ENCODE measurements at regions not wholly inside any gene's neighbourhood (a gene's known extent, or its start where the extent isn't known, plus 50 kb on each side); places are given as distances from the start of the nearest gene placed in this dataset.

GRCh38 chr13:72253754-72254153, 386.8 kb upstream of the DACH1 start:
- no peaks in the 10 kb centered on the region for H3K4me1 ChIP-seq (replicated peaks in 1 of 2)
- no peak overlapping the region for H3K4me3 ChIP-seq
- no peak for DNase-seq
- WGBS, 4 donors, result 86 to 94% (median 92%) methylated on average over 4 of the region's 4 CpGs
- no peaks in the 10 kb centered on the region for H3K27me3 ChIP-seq
- H3K36me3 ChIP-seq (replicated peaks in 1 of 2), result no peaks in the 10 kb centered on the region
- H3K9me3 ChIP-seq (replicated peaks in 1 of 3), result no peaks in the 10 kb centered on the region
- intact Hi-C loops (cut with DNase I), result no loop called here
- TF ChIP-seq POLR2A (IDR thresholded peaks at IDR 0.05) (no peak), CTCF (IDR thresholded peaks at IDR 0.05) (no peak)
- H3K27ac ChIP-seq, result no peak overlapping the region

GRCh38 chr13:72246396-72246795, 379.4 kb upstream of the DACH1 start:
- no peaks in the 10 kb centered on the region for H3K27me3 ChIP-seq
- TF ChIP-seq POLR2A (IDR thresholded peaks at IDR 0.05), result no peak
- no peak overlapping the region for H3K27ac ChIP-seq
- no peak for DNase-seq
- H3K36me3 ChIP-seq (replicated peaks in 1 of 2), result no peaks in the 10 kb centered on the region
- H3K4me1 ChIP-seq (replicated peaks in 1 of 2), result no peaks in the 10 kb centered on the region
- H3K4me3 ChIP-seq, result no peak overlapping the region
- no peaks in the 10 kb centered on the region for H3K9me3 ChIP-seq (replicated peaks in 1 of 3)
- intact Hi-C loops (cut with DNase I), result no loop called here

- Histone ChIP-seq H3K27me3 (no peaks in the 10 kb centered on the region), H3K4me3 (no peak overlapping the region), H3K4me1 (replicated peaks in 1 of 2) (no peaks in the 10 kb centered on the region), H3K9me3 (replicated peaks in 1 of 3) (no peaks in the 10 kb centered on the region), H3K27ac (no peak overlapping the region), H3K36me3 (replicated peaks in 1 of 2) (no peaks in the 10 kb centered on the region)
- WGBS, 4 donors, result 65 to 80% (median 77%) methylated on average over 3 of the region's 3 CpGs
- DNase-seq, result no peak
- intact Hi-C loops (cut with DNase I), result no loop called here
- no peak for TF ChIP-seq CTCF (IDR thresholded peaks at IDR 0.05)
Measured at GRCh38 chr13:72244788-72245187, 377.8 kb upstream of the DACH1 start.

GRCh38 chr13:72230131-72230530, 363.1 kb upstream of the DACH1 start:
- no peaks in the 10 kb centered on the region for H3K36me3 ChIP-seq (replicated peaks in 1 of 2)
- no peak overlapping the region for H3K27ac ChIP-seq
- TF ChIP-seq POLR2A (IDR thresholded peaks at IDR 0.05) (no peak), CTCF (IDR thresholded peaks at IDR 0.05) (no peak)
- intact Hi-C loops (cut with DNase I), result no loop called here
- no peak overlapping the region for H3K4me3 ChIP-seq
- H3K4me1 ChIP-seq (replicated peaks in 1 of 2), result no peaks in the 10 kb centered on the region
- WGBS, 4 donors, result 70 to 91% (median 82%) methylated on average over 3 of the region's 3 CpGs
- no peak for DNase-seq
- no peaks in the 10 kb centered on the region for H3K9me3 ChIP-seq (replicated peaks in 1 of 3)
- H3K27me3 ChIP-seq, result no peaks in the 10 kb centered on the region

GRCh38 chr13:72229067-72229466, 362.1 kb upstream of the DACH1 start:
- intact Hi-C loops (cut with DNase I), result no loop called here
- no peak for DNase-seq
- no peaks in the 10 kb centered on the region for H3K4me1 ChIP-seq (replicated peaks in 1 of 2)
- no peak overlapping the region for H3K27ac ChIP-seq
- H3K27me3 ChIP-seq, result no peaks in the 10 kb centered on the region
- TF ChIP-seq CTCF (IDR thresholded peaks at IDR 0.05) (no peak), POLR2A (IDR thresholded peaks at IDR 0.05) (no peak)
- H3K36me3 ChIP-seq (replicated peaks in 1 of 2), result no peaks in the 10 kb centered on the region
- no peak overlapping the region for H3K4me3 ChIP-seq
- H3K9me3 ChIP-seq (replicated peaks in 1 of 3), result no peaks in the 10 kb centered on the region

Data from adrenal gland (tissue), 9 donors.